Neural crest cell (in vitro differentiated cells): ENCODE measurements at regions not wholly inside any gene's neighbourhood (a gene's known extent, or its start where the extent isn't known, plus 50 kb on each side); places are given as distances from the start of the nearest gene placed in this dataset.

Experiments
- DNase-seq: peaks from one replicate; pipeline ENCODE4 v3.0.0; 2021; ENCODE audit warnings: low read depth, mixed read lengths, low spot score
- H3K27ac Mint-ChIP-seq: one replicate; pipeline ENCODE4 v1.8.0; 2021; ENCODE audit warnings: mild to moderate bottlenecking, mixed read lengths; ENCODE audit not compliant: unreplicated experiment
- H3K27me3 Mint-ChIP-seq: 2 replicates; pipeline ENCODE4 v1.8.0; 2021; ENCODE audit warnings: low read depth, mild to moderate bottlenecking, mixed read lengths
- H3K36me3 Mint-ChIP-seq: 2 replicates; pipeline ENCODE4 v1.8.0; 2021; ENCODE audit warnings: low read depth, mild to moderate bottlenecking, mixed read lengths
- H3K4me1 Mint-ChIP-seq: 2 replicates; pipeline ENCODE4 v1.8.0; 2021; ENCODE audit warnings: mixed read lengths
- H3K4me3 Mint-ChIP-seq: one replicate; pipeline ENCODE4 v1.8.0; 2021; ENCODE audit warnings: mild to moderate bottlenecking, mixed read lengths
- H3K9me3 Mint-ChIP-seq: 2 replicates; pipeline ENCODE4 v1.8.0; 2021; ENCODE audit warnings: mixed read lengths
- CTCF ChIP-seq: fragments of 200-600 bp; sonication (generic); conservative IDR thresholded peaks from 2 replicates; pipeline ENCODE4 v1.5.0; 2021; ENCODE audit warnings: antibody characterized with exemption, mild to moderate bottlenecking

- no peak overlapping the region for H3K27ac Mint-ChIP-seq
- no peaks in the 10 kb centered on the region for H3K9me3 Mint-ChIP-seq
- TF ChIP-seq CTCF = no peak
- H3K4me3 Mint-ChIP-seq = no peak overlapping the region
- H3K4me1 Mint-ChIP-seq = no peaks in the 10 kb centered on the region
- no peaks in the 10 kb centered on the region for H3K27me3 Mint-ChIP-seq
- H3K36me3 Mint-ChIP-seq = no peaks in the 10 kb centered on the region
- DNase-seq = no peak
Measured at GRCh38 chr3:101084404-101084803, 91.2 kb upstream of the ABI3BP start.

DNA sequence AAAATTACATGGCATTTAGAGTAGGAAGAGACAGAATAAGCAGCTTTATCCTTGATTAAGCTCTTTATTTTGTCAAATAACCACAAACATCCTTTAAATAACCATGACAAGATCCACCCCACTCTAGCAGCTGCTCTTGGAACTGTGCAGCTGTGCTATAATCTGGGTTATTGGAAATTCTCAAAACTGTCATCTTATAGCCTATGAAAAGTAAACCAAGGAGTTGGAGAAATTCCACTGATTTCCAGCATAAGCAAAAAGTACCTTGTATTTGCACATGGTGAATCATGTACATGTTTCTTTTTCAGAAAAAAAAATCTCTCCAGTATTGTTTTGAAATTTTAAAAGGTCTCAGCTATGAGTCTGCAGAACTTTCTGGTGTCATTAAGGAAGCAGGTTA, 88.8 kb upstream of the ABI3BP start:
- H3K27me3 Mint-ChIP-seq = no peaks in the 10 kb centered on the region
- H3K9me3 Mint-ChIP-seq = no peaks in the 10 kb centered on the region
- H3K36me3 Mint-ChIP-seq = no peaks in the 10 kb centered on the region
- no peak for TF ChIP-seq CTCF
- DNase-seq = no peak
- H3K4me3 Mint-ChIP-seq = no peak overlapping the region
- no peak overlapping the region for H3K27ac Mint-ChIP-seq
- H3K4me1 Mint-ChIP-seq = no peaks in the 10 kb centered on the region

GRCh38 chr3:101081446-101081845, 88.2 kb upstream of the ABI3BP start:
- DNase-seq = no peak
- no peaks in the 10 kb centered on the region for H3K4me1 Mint-ChIP-seq
- no peak overlapping the region for H3K27ac Mint-ChIP-seq
- no peak for TF ChIP-seq CTCF
- no peak overlapping the region for H3K4me3 Mint-ChIP-seq
- no peaks in the 10 kb centered on the region for H3K27me3 Mint-ChIP-seq
- H3K36me3 Mint-ChIP-seq = no peaks in the 10 kb centered on the region
- no peaks in the 10 kb centered on the region for H3K9me3 Mint-ChIP-seq

DNA sequence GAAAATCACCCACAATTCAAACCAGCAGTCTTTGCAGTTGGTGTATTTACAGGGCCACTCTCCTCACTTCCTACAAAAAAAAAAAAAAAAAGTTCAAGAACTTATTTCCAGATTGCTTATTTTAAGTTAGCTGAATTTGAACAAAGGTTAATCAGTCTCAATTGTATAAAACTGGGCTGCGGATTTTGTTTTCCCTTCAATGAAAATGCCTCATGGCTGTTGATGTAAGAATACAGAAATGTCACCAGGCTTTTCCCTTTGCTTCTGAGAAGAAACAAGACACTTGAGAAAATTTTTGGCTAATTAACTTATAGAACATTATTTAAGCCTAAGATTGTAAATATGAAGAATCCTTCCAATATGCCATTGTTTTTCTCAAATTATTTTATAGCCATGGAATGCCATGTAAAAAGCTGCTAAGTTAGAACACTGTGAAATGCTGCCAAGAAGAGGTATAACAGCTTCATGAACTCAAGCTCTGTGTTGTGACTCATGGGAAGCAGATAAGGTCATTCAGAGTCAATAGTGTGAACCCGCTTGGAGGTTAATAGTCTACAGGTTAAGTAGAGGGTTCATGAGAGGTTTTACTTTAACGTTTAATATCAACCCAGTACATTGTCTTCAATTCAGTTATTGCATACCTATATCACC, 84.3 kb upstream of the ABI3BP start:
- no peak for TF ChIP-seq CTCF
- Mint-ChIP-seq H3K9me3 (no peaks in the 10 kb centered on the region), H3K27me3 (no peaks in the 10 kb centered on the region), H3K4me3 (no peak overlapping the region), H3K36me3 (no peaks in the 10 kb centered on the region), H3K27ac (no peak overlapping the region), H3K4me1 (no peaks in the 10 kb centered on the region)
- DNase-seq = no peak

DNA sequence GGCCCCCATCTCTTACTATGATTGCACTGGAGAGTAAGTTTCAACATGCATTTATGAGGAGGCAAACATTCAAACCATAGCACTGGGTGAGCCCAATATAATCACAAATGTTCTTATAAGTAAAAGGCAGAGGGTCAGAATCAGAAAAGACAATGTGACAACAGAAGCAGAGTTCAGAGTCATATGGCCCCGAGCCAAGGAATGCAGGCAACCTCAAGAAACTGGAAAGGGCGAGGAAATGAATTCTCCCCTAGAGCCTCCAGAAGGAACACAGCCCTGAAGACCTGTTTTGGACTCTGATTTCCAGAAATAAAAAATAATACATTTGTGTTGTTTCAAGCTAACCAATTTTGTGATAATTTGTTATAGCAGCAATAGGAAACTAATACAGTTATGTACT, 81.3 kb upstream of the ABI3BP start:
- Mint-ChIP-seq H3K27ac (no peak overlapping the region), H3K9me3 (no peaks in the 10 kb centered on the region), H3K4me3 (no peak overlapping the region), H3K36me3 (no peaks in the 10 kb centered on the region), H3K4me1 (no peaks in the 10 kb centered on the region), H3K27me3 (no peaks in the 10 kb centered on the region)
- TF ChIP-seq CTCF = no peak
- no peak for DNase-seq

GRCh38 chr3:101072300-101072699, 79.1 kb upstream of the ABI3BP start:
- no peaks in the 10 kb centered on the region for H3K4me1 Mint-ChIP-seq
- no peak for DNase-seq
- no peaks in the 10 kb centered on the region for H3K9me3 Mint-ChIP-seq
- H3K27ac Mint-ChIP-seq = no peak overlapping the region
- no peak for TF ChIP-seq CTCF
- no peak overlapping the region for H3K4me3 Mint-ChIP-seq
- no peaks in the 10 kb centered on the region for H3K27me3 Mint-ChIP-seq
- no peaks in the 10 kb centered on the region for H3K36me3 Mint-ChIP-seq
